SK-N-SH treated with all-trans-retinoic acid at 6 μM for 48 hours (cell line): ENCODE measurements at regions not wholly inside any gene's neighbourhood (a gene's known extent, or its start where the extent isn't known, plus 50 kb on each side); places are given as distances from the start of the nearest gene placed in this dataset.
"Not testable (repeated sequence)": the region's sequence is repeated elsewhere in the genome, so short reads cannot be mapped to it uniquely, and the experiment has no call there.

ENCODE experiments used
- ATAC-seq: fragments of 200-7000 bp; cut with Tn5 transposase; 3 replicates; pipeline ENCODE4 v1.9.1; 2020; ENCODE audit warnings: mild to moderate bottlenecking, moderate library complexity
- ARNTL ChIP-seq: fragments of 450-650 bp; formaldehyde crosslinking; IDR thresholded peaks from 2 replicates; pipeline ENCODE4 v1.5.0; 2020; ENCODE audit warnings: low read depth, mild to moderate bottlenecking, moderate library complexity, borderline replicate concordance
- CREB5 ChIP-seq: fragments of 250-450 bp; sonication (Bioruptor Pico); IDR thresholded peaks from 2 replicates; pipeline ENCODE4 v1.5.1; 2020; ENCODE audit warnings: low read depth, mild to moderate bottlenecking, moderate library complexity
- CSRNP3 ChIP-seq: fragments of 250-450 bp; sonication (Bioruptor Pico); IDR thresholded peaks from 2 replicates; pipeline ENCODE4 v1.5.1; 2021; ENCODE audit warnings: mild to moderate bottlenecking, moderate library complexity
- ESRRG ChIP-seq: fragments of 250-450 bp; sonication (Bioruptor Pico); IDR thresholded peaks from 2 replicates; pipeline ENCODE4 v1.6.1; 2021; ENCODE audit warnings: mild to moderate bottlenecking
- GLIS3 ChIP-seq: fragments of 250-450 bp; sonication (Bioruptor Pico); IDR thresholded peaks from 2 replicates; pipeline ENCODE4 v1.5.0; 2020; ENCODE audit warnings: mild to moderate bottlenecking, moderate library complexity
- ISL1 ChIP-seq: fragments of 250-450 bp; sonication (Bioruptor Pico); IDR thresholded peaks from 2 replicates; pipeline ENCODE4 v2.1.2; 2022; ENCODE audit warnings: mild to moderate bottlenecking, moderate library complexity
- OSR1 ChIP-seq: fragments of 250-450 bp; sonication (Bioruptor Pico); IDR thresholded peaks from 2 replicates; pipeline ENCODE4 v1.8.0; 2022; ENCODE audit warnings: moderate library complexity, mild to moderate bottlenecking, inconsistent platforms
- PATZ1 ChIP-seq: fragments of 250-450 bp; sonication (Bioruptor Pico); IDR thresholded peaks from 2 replicates; pipeline ENCODE4 v1.8.0; 2020; ENCODE audit warnings: mild to moderate bottlenecking, moderate library complexity, borderline replicate concordance
- PPARA ChIP-seq: fragments of 250-450 bp; sonication (Bioruptor Pico); IDR thresholded peaks from 2 replicates; pipeline ENCODE4 v1.5.0; 2020; ENCODE audit warnings: mild to moderate bottlenecking, borderline replicate concordance
- RARB ChIP-seq: fragments of 250-450 bp; sonication (Bioruptor Pico); IDR thresholded peaks from 2 replicates; pipeline ENCODE4 v1.8.0; 2021; ENCODE audit warnings: mild to moderate bottlenecking, moderate library complexity
- SNAI2 ChIP-seq: fragments of 250-450 bp; sonication (Bioruptor Pico); IDR thresholded peaks from 2 replicates; pipeline ENCODE4 v1.5.0; 2020; ENCODE audit warnings: mild to moderate bottlenecking, moderate library complexity
- TCF4 ChIP-seq: fragments of 250-450 bp; sonication (Bioruptor Pico); IDR thresholded peaks from 2 replicates; pipeline ENCODE4 v1.8.0; 2021; ENCODE audit warnings: mild to moderate bottlenecking, moderate library complexity, borderline replicate concordance
- TOX ChIP-seq: fragments of 250-450 bp; sonication (Bioruptor Pico); IDR thresholded peaks from 2 replicates; pipeline ENCODE4 v1.8.0; 2021; ENCODE audit warnings: mild to moderate bottlenecking, moderate library complexity, borderline replicate concordance
- TSHZ2 ChIP-seq: fragments of 250-450 bp; sonication (Bioruptor Pico); IDR thresholded peaks from 2 replicates; pipeline ENCODE4 v1.5.0; 2020; ENCODE audit warnings: mild to moderate bottlenecking, moderate library complexity
- ZC3H10 ChIP-seq: fragments of 250-450 bp; sonication (Bioruptor Pico); IDR thresholded peaks from 2 replicates; pipeline ENCODE4 v1.5.1; 2021; ENCODE audit warnings: mild to moderate bottlenecking, moderate library complexity
- ZFP30 ChIP-seq: fragments of 450-650 bp; formaldehyde crosslinking; IDR thresholded peaks from 2 replicates; pipeline ENCODE4 v1.5.0; 2022; ENCODE audit warnings: mild to moderate bottlenecking, moderate library complexity
- ZNF565 ChIP-seq: fragments of 450-650 bp; formaldehyde crosslinking; conservative IDR thresholded peaks from 2 replicates; pipeline ENCODE4 v1.5.0; 2020; ENCODE audit warnings: low read depth, mild to moderate bottlenecking, moderate library complexity
- ZNF70 ChIP-seq: fragments of 450-650 bp; formaldehyde crosslinking; IDR thresholded peaks from 2 replicates; pipeline ENCODE4 v1.5.0; 2020; ENCODE audit warnings: mild to moderate bottlenecking, moderate library complexity
- ZNF8 ChIP-seq: fragments of 450-650 bp; formaldehyde crosslinking; IDR thresholded peaks from 2 replicates; pipeline ENCODE4 v1.5.0; 2020; ENCODE audit warnings: mild to moderate bottlenecking, moderate library complexity

- ATAC-seq = no peak
- TF ChIP-seq ZC3H10 (CRISPR knock-in tag) = no peak
- TF ChIP-seq ZNF8 (CRISPR knock-in tag) = no peak
- no peak for TF ChIP-seq TOX (CRISPR knock-in tag)
- TF ChIP-seq TCF4 (CRISPR knock-in tag) = no peak
- TF ChIP-seq RARB (CRISPR knock-in tag) = no peak
- TF ChIP-seq GLIS3 (CRISPR knock-in tag) = no peak
- no peak for TF ChIP-seq ZNF70
- no peak for TF ChIP-seq SNAI2 (CRISPR knock-in tag)
- TF ChIP-seq OSR1 (CRISPR knock-in tag) = no peak
- no peak for TF ChIP-seq ZFP30
- TF ChIP-seq ISL1 = no peak
Observed at GRCh38 chr4:132488555-132488954, 660.5 kb upstream of the PCDH10 start.

- ATAC-seq = no peak
- TF ChIP-seq TSHZ2 (no peak), CSRNP3 (CRISPR knock-in tag) (no peak), CREB5 (CRISPR knock-in tag) (no peak), TCF4 (CRISPR knock-in tag) (no peak), OSR1 (CRISPR knock-in tag) (no peak)
Observed at GRCh38 chr4:132493476-132493875, 655.6 kb upstream of the PCDH10 start.

GRCh38 chr4:132495267-132495812 is 653.8 kb upstream of the PCDH10 start:
- ATAC-seq = not testable (repeated sequence)

GRCh38 chr4:132498215-132498614 is 650.9 kb upstream of the PCDH10 start:
- TF ChIP-seq ZC3H10 (CRISPR knock-in tag) (no peak), ESRRG (CRISPR knock-in tag) (no peak), PPARA (CRISPR knock-in tag) (no peak), ZNF565 (CRISPR knock-in tag) (no peak), ARNTL (CRISPR knock-in tag) (no peak), TSHZ2 (no peak), ISL1 (no peak), OSR1 (CRISPR knock-in tag) (no peak), RARB (CRISPR knock-in tag) (no peak), PATZ1 (CRISPR knock-in tag) (no peak), CSRNP3 (CRISPR knock-in tag) (no peak), SNAI2 (CRISPR knock-in tag) (no peak), ZFP30 (no peak), ZNF8 (CRISPR knock-in tag) (no peak), TOX (CRISPR knock-in tag) (no peak)
- no peak for ATAC-seq
